HUES48 (cell line): ENCODE measurements at regions not wholly inside any gene's neighbourhood (a gene's known extent, or its start where the extent isn't known, plus 50 kb on each side); places are given as distances from the start of the nearest gene placed in this dataset.
A peak's percentile ranks its signal among the peaks of the same experiment; 100 is the strongest.

Experiments used
- H3K27ac ChIP-seq: one replicate; pipeline ENCODE4 v1.7.0; 2013; ENCODE audit warnings: low read depth, low read length, inconsistent platforms
- H3K27me3 ChIP-seq: 2 replicates; pipeline ENCODE4 v1.6.1; 2013; ENCODE audit warnings: mild to moderate bottlenecking, low read length; ENCODE audit not compliant: control insufficient read depth, insufficient read depth
- H3K36me3 ChIP-seq: 2 replicates; pipeline ENCODE4 v1.6.1; 2013; ENCODE audit warnings: low read length; ENCODE audit not compliant: control insufficient read depth, insufficient read depth
- H3K4me1 ChIP-seq: 2 replicates; pipeline ENCODE4 v1.6.1; 2013; ENCODE audit warnings: mild to moderate bottlenecking, low read length; ENCODE audit not compliant: control insufficient read depth, insufficient read depth
- H3K4me3 ChIP-seq: 2 replicates; pipeline ENCODE4 v1.5.1; 2013; ENCODE audit warnings: mild to moderate bottlenecking, low read depth, low read length
- H3K9ac ChIP-seq: 2 replicates; pipeline ENCODE4 v1.6.1; 2013; ENCODE audit warnings: mild to moderate bottlenecking, low read depth, low read length, moderate library complexity
- H3K9me3 ChIP-seq: 2 replicates; pipeline ENCODE4 v1.6.1; 2013; ENCODE audit warnings: low read length; ENCODE audit not compliant: control insufficient read depth, insufficient read depth

DNA sequence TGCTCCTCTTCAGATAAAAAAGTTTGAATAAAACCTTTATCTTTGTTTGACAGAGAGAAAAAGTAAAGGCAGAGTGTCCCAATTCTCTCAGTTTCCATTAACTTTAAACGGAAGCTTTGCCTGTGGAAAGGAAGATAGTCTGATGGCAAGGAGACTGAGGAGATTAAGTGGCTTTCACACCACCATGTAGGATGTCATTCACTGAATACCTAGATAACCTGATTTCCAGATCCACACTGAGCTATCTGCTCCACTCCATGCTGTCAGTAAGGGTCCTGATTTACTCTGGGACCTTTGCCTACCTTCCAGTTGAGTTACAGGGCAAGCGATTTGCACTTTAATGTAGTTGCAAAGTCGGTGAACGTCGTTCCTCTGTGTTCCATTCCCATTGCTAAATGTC is 233.4 kb upstream of the TBL1XR1 start:
- no peak overlapping the region for H3K4me3 ChIP-seq
- no peaks in the 10 kb centered on the region for H3K9me3 ChIP-seq
- H3K4me1 ChIP-seq: peaks cover 37% of the 10 kb centered on the region
- no peak overlapping the region for H3K9ac ChIP-seq
- H3K27ac ChIP-seq: peak overlapping the region; percentile 79
- H3K27me3 ChIP-seq: no peaks in the 10 kb centered on the region
- no peaks in the 10 kb centered on the region for H3K36me3 ChIP-seq

DNA sequence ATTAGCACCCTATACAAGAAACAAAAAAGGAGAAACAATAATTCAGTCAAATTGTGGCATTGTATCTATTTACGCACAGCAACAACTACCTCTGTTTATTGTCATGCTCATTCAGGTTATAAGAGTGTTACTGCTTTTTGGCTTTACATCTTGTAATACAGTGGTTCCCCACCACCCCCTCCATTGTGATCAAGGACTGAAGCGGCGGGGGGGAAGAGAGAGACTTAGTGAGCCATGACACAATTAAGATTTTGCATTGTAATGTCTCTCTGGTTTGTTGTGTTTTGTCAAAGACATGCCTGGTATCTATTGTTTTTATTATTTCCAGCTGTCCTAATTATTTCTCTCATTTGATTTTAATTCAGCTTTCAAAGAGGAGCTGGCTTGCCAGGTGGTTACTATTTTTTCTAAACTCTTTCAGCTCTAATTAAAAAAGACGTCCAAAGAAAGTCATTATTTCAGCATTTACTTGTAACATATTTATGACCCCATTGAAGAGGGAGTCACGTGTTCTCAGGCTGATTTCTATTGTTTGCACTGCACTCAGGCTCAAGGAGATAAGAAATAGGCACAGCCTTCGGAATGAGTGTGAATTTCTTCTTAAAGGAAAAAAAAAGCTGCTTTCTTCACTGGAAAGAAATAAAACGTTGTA is 234.4 kb upstream of the TBL1XR1 start:
- Histone ChIP-seq H3K27ac (peak overlapping the region; percentile 79), H3K9ac (no peak overlapping the region)

DNA sequence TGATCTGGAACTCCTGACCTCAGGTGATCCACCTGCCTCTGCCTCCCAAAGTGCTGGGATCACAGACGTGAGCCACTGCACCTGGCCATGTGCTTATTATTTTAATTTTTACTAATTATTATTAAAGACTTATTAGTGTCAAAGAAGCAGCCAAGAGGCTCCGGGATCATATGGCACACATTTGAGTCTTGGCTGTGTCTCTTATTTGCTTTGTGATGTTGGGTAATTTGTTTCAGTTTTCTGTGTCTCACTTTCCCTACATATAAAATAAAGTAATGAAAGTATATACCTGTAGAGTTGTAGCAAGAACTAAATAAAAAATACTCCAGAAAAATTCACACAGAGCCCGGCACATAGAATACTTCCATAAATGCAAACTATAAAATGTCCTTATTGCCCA is 238.0 kb upstream of the TBL1XR1 start:
- no peaks in the 10 kb centered on the region for H3K9me3 ChIP-seq
- no peak overlapping the region for H3K4me3 ChIP-seq
- no peaks in the 10 kb centered on the region for H3K27me3 ChIP-seq
- H3K4me1 ChIP-seq: peaks cover 22% of the 10 kb centered on the region
- H3K9ac ChIP-seq: no peak overlapping the region
- no peaks in the 10 kb centered on the region for H3K36me3 ChIP-seq
- no peak overlapping the region for H3K27ac ChIP-seq

More for the DNA sequence above, 234.4 kb upstream of the TBL1XR1 start:
- H3K36me3 ChIP-seq: no peaks in the 10 kb centered on the region
- peaks cover 37% of the 10 kb centered on the region for H3K4me1 ChIP-seq
- H3K27me3 ChIP-seq: no peaks in the 10 kb centered on the region
- no peaks in the 10 kb centered on the region for H3K9me3 ChIP-seq
- peak overlapping the region; percentile 9; the same call in 1 of the 2 replicates for H3K4me3 ChIP-seq

DNA sequence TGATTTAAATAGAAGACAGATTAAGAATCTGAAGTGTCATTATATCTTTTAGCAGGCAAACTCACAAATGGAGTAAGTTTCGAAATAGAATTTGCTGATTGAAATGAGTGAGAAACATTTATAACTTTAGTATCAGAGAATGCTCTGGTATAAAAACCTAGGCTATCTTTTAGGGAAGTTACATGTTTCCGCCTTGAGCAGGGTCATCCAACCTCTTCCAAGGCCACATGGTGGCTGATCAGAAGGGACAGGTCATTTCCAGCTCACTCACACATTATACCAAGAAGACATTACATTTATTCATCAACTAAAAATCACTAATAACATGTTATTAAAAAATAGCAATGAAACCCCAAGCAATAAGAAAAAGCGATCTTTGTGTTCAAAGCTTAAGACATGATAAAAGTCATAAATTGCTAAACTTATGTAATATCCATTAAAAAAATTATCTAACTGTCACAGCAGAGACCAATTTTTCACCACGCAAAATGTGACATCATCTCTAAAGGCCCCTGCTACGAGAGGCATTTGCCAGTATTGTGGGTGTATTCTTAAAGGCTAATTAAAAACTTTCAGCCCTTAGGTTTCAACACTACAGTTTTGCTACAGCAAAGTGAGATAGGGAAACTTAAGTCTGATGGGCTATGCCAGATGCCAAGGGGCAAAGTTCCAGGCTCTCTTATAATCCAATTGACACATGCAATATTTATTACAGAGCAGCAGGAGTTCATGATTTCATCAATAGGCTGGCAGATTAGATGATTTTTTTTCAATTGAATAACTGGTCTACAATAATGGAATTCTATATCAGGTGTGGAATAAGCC is 240.4 kb upstream of the TBL1XR1 start:
- no peaks in the 10 kb centered on the region for H3K36me3 ChIP-seq
- no peaks in the 10 kb centered on the region for H3K4me1 ChIP-seq
- no peaks in the 10 kb centered on the region for H3K27me3 ChIP-seq
- no peaks in the 10 kb centered on the region for H3K9me3 ChIP-seq
- H3K4me3 ChIP-seq: no peak overlapping the region
- no peak overlapping the region for H3K27ac ChIP-seq
- no peak overlapping the region for H3K9ac ChIP-seq

DNA sequence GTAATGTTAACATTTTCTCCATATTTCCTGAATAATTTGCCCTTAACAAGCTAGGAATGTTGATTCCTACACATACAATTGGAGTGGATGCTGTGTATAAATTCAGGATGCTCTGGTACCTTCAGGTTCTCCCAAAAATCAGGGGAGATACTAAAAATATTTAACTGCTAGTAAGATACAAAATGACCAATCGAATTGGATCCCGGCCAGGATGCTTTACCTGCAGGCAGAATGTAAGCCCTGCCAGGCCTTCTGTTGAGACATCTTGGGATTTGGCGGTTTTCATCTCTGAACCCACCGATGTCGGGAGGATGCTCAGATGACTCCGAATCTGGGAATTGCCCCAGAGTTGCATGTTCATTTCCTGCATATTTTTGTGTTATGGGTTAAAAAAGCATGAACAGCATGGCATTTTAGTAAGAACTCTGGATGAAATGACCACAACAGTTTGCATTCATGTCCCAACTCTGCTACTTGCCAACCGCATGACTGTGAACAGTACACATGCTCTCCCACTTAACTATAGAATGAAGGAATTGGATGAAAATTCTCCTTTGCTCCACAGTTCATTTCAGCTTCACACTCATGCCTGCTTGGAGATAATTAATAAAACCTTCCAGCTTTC is 241.4 kb upstream of the TBL1XR1 start:
- Histone ChIP-seq H3K9ac (no peak overlapping the region), H3K27me3 (no peaks in the 10 kb centered on the region), H3K4me3 (no peak overlapping the region), H3K4me1 (no peaks in the 10 kb centered on the region), H3K9me3 (no peaks in the 10 kb centered on the region), H3K36me3 (no peaks in the 10 kb centered on the region), H3K27ac (no peak overlapping the region)

DNA sequence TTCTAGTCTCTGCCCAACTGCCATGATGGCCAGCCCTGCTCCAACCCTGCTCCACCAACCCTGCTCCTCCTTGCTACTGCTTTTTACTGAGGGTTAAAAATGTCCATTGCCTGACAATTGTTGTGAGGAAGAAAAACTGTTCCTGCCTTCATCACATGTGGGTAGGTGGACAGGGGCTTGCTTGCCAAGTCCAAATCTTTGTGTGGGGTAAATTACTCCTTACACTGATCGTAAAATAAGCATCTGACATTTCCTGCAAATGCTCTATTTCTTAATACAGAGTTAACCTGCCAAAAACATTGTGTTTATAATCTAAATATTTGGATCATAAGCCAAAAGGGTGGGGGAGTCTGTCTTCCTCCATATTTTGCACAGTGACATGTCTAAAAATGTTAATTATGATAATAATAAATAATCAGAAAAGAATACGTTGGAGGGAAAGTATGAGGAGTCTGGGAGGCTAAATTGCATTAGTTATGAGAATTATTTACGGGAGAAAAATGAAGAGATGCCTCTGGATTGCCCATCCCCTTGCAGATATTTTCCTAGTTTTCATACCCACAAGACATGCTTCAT is 242.5 kb upstream of the TBL1XR1 start:
- Histone ChIP-seq H3K4me1 (no peaks in the 10 kb centered on the region), H3K9ac (no peak overlapping the region), H3K36me3 (no peaks in the 10 kb centered on the region), H3K27ac (no peak overlapping the region), H3K4me3 (no peak overlapping the region), H3K27me3 (no peaks in the 10 kb centered on the region), H3K9me3 (no peaks in the 10 kb centered on the region)

DNA sequence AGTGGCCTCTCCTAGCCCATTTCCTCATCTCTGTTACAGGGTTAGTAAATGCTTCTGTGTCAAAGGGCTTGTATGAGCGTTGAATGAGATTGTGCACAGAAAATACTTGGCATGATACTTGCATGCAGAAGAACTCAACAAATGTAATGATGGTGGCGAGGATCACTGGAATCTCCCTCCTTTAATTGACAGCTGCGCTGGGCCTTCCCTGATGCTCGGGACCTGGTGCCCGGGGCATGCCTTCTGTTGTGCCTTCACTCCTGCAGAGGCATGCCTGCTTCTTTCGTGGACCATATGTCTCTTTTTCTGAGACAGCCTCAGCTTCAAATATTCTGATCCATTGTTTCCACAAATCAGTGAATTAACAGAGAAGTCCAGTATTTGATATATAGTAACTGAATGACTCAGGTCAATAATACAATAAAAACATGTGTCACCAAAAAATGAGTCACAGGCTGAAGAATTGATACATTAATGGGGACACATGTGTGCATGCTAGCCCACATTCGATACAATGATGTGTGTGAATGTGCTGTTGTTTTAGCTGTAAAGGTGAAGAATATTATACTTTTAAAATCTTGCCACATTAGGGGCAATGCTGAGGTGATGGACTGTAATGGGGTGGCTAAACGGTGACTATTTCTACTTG is 243.3 kb upstream of the TBL1XR1 start:
- no peaks in the 10 kb centered on the region for H3K4me1 ChIP-seq
- no peak overlapping the region for H3K27ac ChIP-seq
- no peaks in the 10 kb centered on the region for H3K27me3 ChIP-seq
- H3K9me3 ChIP-seq: no peaks in the 10 kb centered on the region
- no peak overlapping the region for H3K9ac ChIP-seq
- no peak overlapping the region for H3K4me3 ChIP-seq
- no peaks in the 10 kb centered on the region for H3K36me3 ChIP-seq

- no peak overlapping the region for H3K27ac ChIP-seq
- H3K27me3 ChIP-seq: no peaks in the 10 kb centered on the region
- H3K4me1 ChIP-seq: no peaks in the 10 kb centered on the region
- no peaks in the 10 kb centered on the region for H3K36me3 ChIP-seq
- H3K9ac ChIP-seq: no peak overlapping the region
- H3K4me3 ChIP-seq: no peak overlapping the region
- no peaks in the 10 kb centered on the region for H3K9me3 ChIP-seq
Observed at GRCh38 chr3:177441276-177441812, 244.1 kb upstream of the TBL1XR1 start.

DNA sequence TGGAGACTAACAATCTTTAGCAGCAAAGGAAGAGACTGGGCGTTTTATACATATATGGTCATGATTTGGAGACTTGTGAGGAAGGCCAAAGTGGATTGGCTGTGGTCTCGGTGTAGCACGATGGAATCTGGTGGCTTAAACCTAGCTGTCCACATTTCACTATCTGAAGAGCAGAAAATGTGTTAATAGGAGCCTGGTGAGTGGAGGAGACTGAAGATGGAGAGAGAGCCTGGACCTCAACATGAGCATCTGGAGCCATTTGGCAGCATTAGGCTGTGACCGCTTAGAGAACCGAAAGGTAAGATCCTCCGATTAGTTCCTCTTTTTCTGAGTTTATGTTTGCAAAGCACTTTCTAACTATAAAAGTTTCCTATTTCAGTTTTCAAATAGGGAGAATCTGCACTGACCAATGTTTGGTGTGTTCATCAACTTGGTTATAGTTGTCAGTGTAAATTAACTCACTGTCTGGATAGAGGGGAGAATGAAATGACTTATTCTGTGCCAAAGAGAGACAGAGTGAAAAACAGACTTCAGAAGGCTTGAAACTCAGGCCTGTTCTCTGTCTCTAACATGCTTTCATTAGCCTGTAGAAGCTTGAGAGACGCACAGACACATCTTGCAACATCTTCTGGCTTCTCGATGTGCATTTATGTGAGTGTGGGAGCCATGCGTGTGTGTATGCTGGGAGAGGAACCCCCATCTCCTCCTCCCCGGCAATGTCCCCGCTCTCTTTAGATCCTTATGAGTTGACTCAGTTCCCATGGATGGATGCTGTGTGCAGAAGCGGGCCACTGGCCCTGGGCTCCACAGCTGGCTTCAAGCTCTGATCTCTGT is 244.7 kb upstream of the TBL1XR1 start:
- Histone ChIP-seq H3K9ac (no peak overlapping the region), H3K27me3 (no peaks in the 10 kb centered on the region), H3K4me3 (no peak overlapping the region), H3K4me1 (no peaks in the 10 kb centered on the region), H3K27ac (no peak overlapping the region), H3K9me3 (no peaks in the 10 kb centered on the region), H3K36me3 (no peaks in the 10 kb centered on the region)

- H3K4me3 ChIP-seq: no peak overlapping the region
- no peak overlapping the region for H3K27ac ChIP-seq
- no peak overlapping the region for H3K9ac ChIP-seq
- no peaks in the 10 kb centered on the region for H3K36me3 ChIP-seq
- no peaks in the 10 kb centered on the region for H3K27me3 ChIP-seq
- no peaks in the 10 kb centered on the region for H3K4me1 ChIP-seq
- H3K9me3 ChIP-seq: no peaks in the 10 kb centered on the region
Observed at GRCh38 chr3:177443469-177443868, 246.2 kb upstream of the TBL1XR1 start.
